GM18499 (cell line): ENCODE measurements at regions not wholly inside any gene's neighbourhood (a gene's known extent, or its start where the extent isn't known, plus 50 kb on each side); places are given as distances from the start of the nearest gene placed in this dataset.

Experiments
- ATAC-seq: cut with Tn5 transposase; IDR thresholded peaks from one replicate; pipeline ENCODE4 v1.9.1; 2021; ENCODE audit warnings: moderate number of reproducible peaks; ENCODE audit not compliant: insufficient read depth, unreplicated experiment

- no peak for ATAC-seq
Observed at GRCh38 chr3:177426106-177426877, 229.0 kb upstream of the TBL1XR1 start.

- ATAC-seq: peak; percentile 100
Observed at GRCh38 chr3:177426878-177427495, 229.7 kb upstream of the TBL1XR1 start.

- ATAC-seq: peak; percentile 4
Observed at GRCh38 chr3:177427540-177427939, 230.3 kb upstream of the TBL1XR1 start.

GRCh38 chr3:177429079-177429478 lies 231.8 kb upstream of the TBL1XR1 start:
- no peak for ATAC-seq

- no peak for ATAC-seq
Observed at GRCh38 chr3:177429771-177430170, 232.5 kb upstream of the TBL1XR1 start.

GRCh38 chr3:177430653-177431052 lies 233.4 kb upstream of the TBL1XR1 start:
- no peak for ATAC-seq

- no peak for ATAC-seq
Observed at GRCh38 chr3:177431525-177432176, 234.4 kb upstream of the TBL1XR1 start.

GRCh38 chr3:177435301-177435700 lies 238.0 kb upstream of the TBL1XR1 start:
- no peak for ATAC-seq

- ATAC-seq: no peak
Observed at GRCh38 chr3:177437513-177438337, 240.4 kb upstream of the TBL1XR1 start.

GRCh38 chr3:177438596-177439220 lies 241.4 kb upstream of the TBL1XR1 start:
- no peak for ATAC-seq

- no peak for ATAC-seq
Observed at GRCh38 chr3:177439694-177440269, 242.5 kb upstream of the TBL1XR1 start.

GRCh38 chr3:177440456-177441104 lies 243.3 kb upstream of the TBL1XR1 start:
- ATAC-seq: no peak

- ATAC-seq: no peak
Observed at GRCh38 chr3:177441276-177441812, 244.1 kb upstream of the TBL1XR1 start.

- peak; percentile 98 for ATAC-seq
Observed at GRCh38 chr3:177441813-177442646, 244.7 kb upstream of the TBL1XR1 start.

GRCh38 chr3:177443469-177443868 lies 246.2 kb upstream of the TBL1XR1 start:
- no peak for ATAC-seq

GRCh38 chr3:177444696-177445095 lies 247.4 kb upstream of the TBL1XR1 start:
- ATAC-seq: no peak

GRCh38 chr3:177445549-177445948 lies 248.3 kb upstream of the TBL1XR1 start:
- ATAC-seq: no peak

- no peak for ATAC-seq
Observed at GRCh38 chr3:177446165-177446601, 248.9 kb upstream of the TBL1XR1 start.
